ENCODE measurements at regions not wholly inside any gene's neighbourhood (a gene's known extent, or its start where the extent isn't known, plus 50 kb on each side); places are given as distances from the start of the nearest gene placed in this dataset.

DNA sequence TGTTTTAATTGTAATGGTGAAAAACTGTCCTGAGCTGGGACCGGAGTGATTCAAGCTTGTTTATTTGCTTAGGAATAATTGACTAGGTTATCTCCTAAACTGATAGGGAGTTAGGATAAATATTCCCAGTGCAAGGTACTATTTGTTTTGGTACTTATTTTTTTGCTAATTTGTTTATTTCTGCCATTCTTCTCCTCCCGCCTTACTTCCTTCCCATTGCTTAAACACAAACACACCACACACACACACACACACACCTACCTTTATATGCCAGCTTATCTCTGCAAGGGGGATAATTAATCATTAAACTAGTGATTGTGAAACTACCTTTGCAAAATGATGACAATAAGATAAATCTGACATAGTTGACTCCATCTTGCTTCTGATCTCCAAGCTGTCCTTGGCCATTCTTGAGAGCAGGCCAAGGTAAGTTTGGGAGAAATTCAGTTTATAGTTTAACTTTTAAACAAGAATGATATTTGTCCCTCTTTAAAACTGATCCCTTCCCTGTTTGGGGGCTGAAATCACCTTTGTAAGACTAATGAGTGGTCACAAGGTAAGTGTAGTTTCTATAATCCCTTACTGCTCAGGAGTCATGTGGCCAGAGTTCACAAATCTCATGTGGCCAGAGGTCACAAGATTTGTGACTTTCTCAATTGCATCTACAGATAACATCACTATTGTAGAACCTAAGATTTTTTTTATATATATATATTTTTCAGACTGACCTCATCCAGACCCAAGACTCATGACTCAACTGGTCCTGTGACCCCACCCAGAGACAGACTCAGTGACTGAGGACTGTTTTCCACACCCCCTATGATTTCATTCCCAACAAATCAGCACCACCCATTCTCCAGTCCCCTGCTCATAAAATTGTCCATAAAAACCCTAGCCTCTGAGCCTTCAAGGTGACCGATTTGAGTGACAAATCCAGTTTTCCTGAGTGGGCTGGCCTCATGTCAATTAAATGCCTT lies 83.1 kb upstream of the LRRTM4 start:
- in situ Hi-C loops (cut with MboI; ENCODE audit: low sequenced_read_pairs, unreplicated experiment) = no loop called here
- no peak for DNase-seq (ENCODE audit: low spot score)
- TF ChIP-seq, protein P1, sequence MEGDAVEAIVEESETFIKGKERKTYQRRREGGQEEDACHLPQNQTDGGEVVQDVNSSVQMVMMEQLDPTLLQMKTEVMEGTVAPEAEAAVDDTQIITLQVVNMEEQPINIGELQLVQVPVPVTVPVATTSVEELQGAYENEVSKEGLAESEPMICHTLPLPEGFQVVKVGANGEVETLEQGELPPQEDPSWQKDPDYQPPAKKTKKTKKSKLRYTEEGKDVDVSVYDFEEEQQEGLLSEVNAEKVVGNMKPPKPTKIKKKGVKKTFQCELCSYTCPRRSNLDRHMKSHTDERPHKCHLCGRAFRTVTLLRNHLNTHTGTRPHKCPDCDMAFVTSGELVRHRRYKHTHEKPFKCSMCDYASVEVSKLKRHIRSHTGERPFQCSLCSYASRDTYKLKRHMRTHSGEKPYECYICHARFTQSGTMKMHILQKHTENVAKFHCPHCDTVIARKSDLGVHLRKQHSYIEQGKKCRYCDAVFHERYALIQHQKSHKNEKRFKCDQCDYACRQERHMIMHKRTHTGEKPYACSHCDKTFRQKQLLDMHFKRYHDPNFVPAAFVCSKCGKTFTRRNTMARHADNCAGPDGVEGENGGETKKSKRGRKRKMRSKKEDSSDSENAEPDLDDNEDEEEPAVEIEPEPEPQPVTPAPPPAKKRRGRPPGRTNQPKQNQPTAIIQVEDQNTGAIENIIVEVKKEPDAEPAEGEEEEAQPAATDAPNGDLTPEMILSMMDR (IDR thresholded peaks at IDR 0.05; ENCODE audit: borderline replicate concordance, control extremely low read depth, extremely low read depth, insufficient read depth, missing control alignments) = no peak

DNA sequence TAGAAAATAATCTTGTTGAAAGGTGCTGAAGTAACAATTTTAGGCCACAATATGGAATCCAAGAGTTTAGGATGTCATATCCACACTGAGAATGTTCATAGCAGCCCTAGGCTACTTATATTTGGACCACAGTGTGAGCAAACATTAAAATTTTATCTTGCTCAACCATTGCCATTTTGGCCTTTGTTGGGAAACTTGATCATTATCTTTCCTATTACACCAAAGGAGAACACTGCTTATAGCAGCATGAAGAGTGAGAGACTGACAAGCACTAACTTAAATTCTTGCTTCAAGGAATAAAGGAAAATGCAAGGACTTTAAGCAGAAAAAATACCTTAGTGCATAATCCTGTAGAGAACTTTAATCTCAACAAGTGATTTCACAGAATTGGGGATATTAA lies 86.3 kb upstream of the LRRTM4 start:
- in situ Hi-C loops (cut with MboI; ENCODE audit: low sequenced_read_pairs, unreplicated experiment) = no loop called here
- TF ChIP-seq, protein P1 (IDR thresholded peaks at IDR 0.05; ENCODE audit: borderline replicate concordance, control extremely low read depth, extremely low read depth, insufficient read depth, missing control alignments) = no peak
- DNase-seq (ENCODE audit: low spot score) = no peak

DNA sequence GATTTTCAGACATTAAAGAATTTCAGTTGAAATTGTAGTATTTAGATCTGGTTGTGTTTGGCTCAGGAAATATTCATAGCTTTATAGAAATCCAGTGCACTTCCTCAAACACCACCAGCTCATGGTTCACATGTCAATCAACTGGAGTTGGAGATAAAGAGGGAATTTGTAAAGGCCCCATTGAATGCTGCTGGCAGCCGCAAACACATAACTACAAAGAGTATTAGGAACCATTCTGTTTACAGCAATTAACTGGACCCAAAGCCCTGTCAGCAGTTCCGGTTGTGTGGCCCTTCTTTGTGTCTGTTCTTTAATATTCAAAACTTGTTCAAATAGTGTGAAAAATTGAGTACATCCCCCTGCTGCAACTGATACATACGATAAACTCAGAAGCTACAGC lies 107.4 kb upstream of the LRRTM4 start:
- in situ Hi-C loops (cut with MboI; ENCODE audit: low sequenced_read_pairs, unreplicated experiment) = no loop called here
- DNase-seq (ENCODE audit: low spot score) = no peak
- TF ChIP-seq, protein P1 (IDR thresholded peaks at IDR 0.05; ENCODE audit: borderline replicate concordance, control extremely low read depth, extremely low read depth, insufficient read depth, missing control alignments) = no peak

DNA sequence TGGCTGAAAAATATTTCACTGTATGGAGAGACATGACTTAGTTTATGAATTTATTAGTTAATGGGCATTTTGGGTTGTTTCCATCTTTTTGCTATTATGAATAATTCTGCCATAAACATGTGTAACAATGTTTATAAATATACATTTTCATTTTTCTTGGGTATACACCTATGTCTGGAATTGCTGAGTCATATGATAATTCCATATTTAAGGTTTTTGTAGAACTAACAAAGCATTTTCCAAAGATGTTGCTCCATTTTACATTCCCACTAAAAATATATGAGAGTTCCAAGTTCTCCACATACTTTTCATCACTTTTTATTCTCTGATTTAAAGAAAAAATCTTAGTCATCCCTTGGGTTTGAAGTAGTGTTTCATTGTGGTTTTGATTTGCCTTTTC lies 108.8 kb upstream of the LRRTM4 start:
- DNase-seq (ENCODE audit: low spot score) = no peak
- TF ChIP-seq, protein P1 (IDR thresholded peaks at IDR 0.05; ENCODE audit: borderline replicate concordance, control extremely low read depth, extremely low read depth, insufficient read depth, missing control alignments) = no peak
- in situ Hi-C loops (cut with MboI; ENCODE audit: low sequenced_read_pairs, unreplicated experiment) = no loop called here

DNA sequence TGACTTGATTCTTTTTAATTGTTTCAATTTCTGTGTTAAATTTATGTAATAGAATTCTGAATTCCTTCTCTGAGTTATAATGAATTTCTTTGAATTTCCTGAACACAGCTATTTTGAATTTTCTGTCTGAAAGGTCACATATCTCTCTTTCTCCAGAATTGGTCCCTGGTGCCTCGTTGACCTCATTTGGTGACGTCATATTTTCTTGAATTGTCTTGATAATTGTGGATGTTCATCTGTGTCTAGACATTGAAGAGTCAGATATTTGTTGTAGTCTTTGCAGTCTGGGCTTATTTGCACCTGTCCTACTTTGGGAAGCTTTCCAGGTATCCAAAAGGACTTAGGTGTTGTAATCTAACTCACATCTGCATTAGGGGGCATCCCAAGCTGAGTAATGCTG lies 111.4 kb upstream of the LRRTM4 start:
- in situ Hi-C loops (cut with MboI; ENCODE audit: low sequenced_read_pairs, unreplicated experiment) = no loop called here
- TF ChIP-seq, protein P1 (IDR thresholded peaks at IDR 0.05; ENCODE audit: borderline replicate concordance, control extremely low read depth, extremely low read depth, insufficient read depth, missing control alignments) = no peak
- no peak for DNase-seq (ENCODE audit: low spot score)

DNA sequence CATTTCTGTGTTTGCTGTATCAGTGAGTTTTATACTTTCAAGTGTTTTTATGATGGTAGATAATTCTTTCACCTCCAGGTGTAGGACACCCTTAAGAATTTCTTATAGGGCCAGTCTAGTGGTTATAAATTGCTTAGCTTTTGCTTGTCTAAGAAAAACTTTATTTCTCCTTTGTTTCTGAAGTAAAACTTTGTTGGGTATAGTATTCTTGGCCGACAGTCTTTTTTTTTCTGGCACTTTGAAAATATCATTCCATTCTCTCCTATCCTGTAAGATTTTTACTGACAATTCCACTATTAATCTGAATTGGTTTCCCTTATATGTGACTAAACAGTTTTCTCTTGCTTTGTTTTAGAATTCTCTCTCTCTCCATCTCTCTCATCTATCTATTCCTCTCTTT lies 118.7 kb upstream of the LRRTM4 start:
- TF ChIP-seq, protein P1 (IDR thresholded peaks at IDR 0.05; ENCODE audit: borderline replicate concordance, control extremely low read depth, extremely low read depth, insufficient read depth, missing control alignments) = no peak
- DNase-seq (ENCODE audit: low spot score) = no peak
- in situ Hi-C loops (cut with MboI; ENCODE audit: low sequenced_read_pairs, unreplicated experiment) = no loop called here

All from GM13976 (cell line).